CD4-positive, alpha-beta T cell treated with Interleukin-17A for 1 hour (primary cell): ENCODE measurements at regions not wholly inside any gene's neighbourhood (a gene's known extent, or its start where the extent isn't known, plus 50 kb on each side); places are given as distances from the start of the nearest gene placed in this dataset.

ENCODE experiments used
- DNase-seq: peaks from one replicate; pipeline ENCODE4 v3.0.0-alpha.2; 2020

- no peak for DNase-seq
Measured at GRCh38 chr4:156710365-156711192, 261.0 kb downstream of the PDGFC start.

- no peak for DNase-seq
Measured at GRCh38 chr4:156705311-156705710, 266.3 kb downstream of the PDGFC start.

GRCh38 chr4:156695163-156695562, 276.4 kb downstream of the PDGFC start:
- no peak for DNase-seq

- DNase-seq = no peak
Measured at GRCh38 chr4:156694413-156694812, 277.2 kb downstream of the PDGFC start.

GRCh38 chr4:156693557-156693956, 278.0 kb downstream of the PDGFC start:
- no peak for DNase-seq

GRCh38 chr4:156692016-156692415, 279.6 kb downstream of the PDGFC start:
- no peak for DNase-seq

GRCh38 chr4:156690572-156690971, 281.0 kb downstream of the PDGFC start:
- DNase-seq = no peak

- no peak for DNase-seq
Measured at GRCh38 chr4:156686120-156686519, 285.5 kb downstream of the PDGFC start.

- no peak for DNase-seq
Measured at GRCh38 chr4:156685308-156685707, 286.3 kb downstream of the PDGFC start.

GRCh38 chr4:156677656-156678055, 293.9 kb downstream of the PDGFC start:
- DNase-seq = no peak

GRCh38 chr4:156677131-156677531, 294.5 kb downstream of the PDGFC start:
- no peak for DNase-seq

GRCh38 chr4:156676116-156676851, 295.3 kb downstream of the PDGFC start:
- no peak for DNase-seq

- DNase-seq = no peak
Measured at GRCh38 chr4:156673483-156673882, 298.1 kb downstream of the PDGFC start.

GRCh38 chr4:156672492-156673305, 298.9 kb downstream of the PDGFC start:
- no peak for DNase-seq

GRCh38 chr4:156665780-156666366, 305.7 kb downstream of the PDGFC start:
- no peak for DNase-seq

- DNase-seq = no peak
Measured at GRCh38 chr4:156663663-156664062, 307.9 kb downstream of the PDGFC start.

- no peak for DNase-seq
Measured at GRCh38 chr4:156662921-156663320, 308.7 kb downstream of the PDGFC start.

GRCh38 chr4:156661555-156661954, 310.0 kb downstream of the PDGFC start:
- DNase-seq = no peak

GRCh38 chr4:156660465-156660864, 311.1 kb downstream of the PDGFC start:
- DNase-seq = no peak

- DNase-seq = no peak
Measured at GRCh38 chr4:156659983-156660382, 311.6 kb downstream of the PDGFC start.

- DNase-seq = no peak
Measured at GRCh38 chr4:156659570-156659969, 312.0 kb downstream of the PDGFC start.

- no peak for DNase-seq
Measured at GRCh38 chr4:156656896-156657295, 314.7 kb downstream of the PDGFC start.

GRCh38 chr4:156654410-156654809, 317.2 kb downstream of the PDGFC start:
- DNase-seq = no peak
